ENCODE measurements at regions not wholly inside any gene's neighbourhood (a gene's known extent, or its start where the extent isn't known, plus 50 kb on each side); places are given as distances from the start of the nearest gene placed in this dataset.

DNA sequence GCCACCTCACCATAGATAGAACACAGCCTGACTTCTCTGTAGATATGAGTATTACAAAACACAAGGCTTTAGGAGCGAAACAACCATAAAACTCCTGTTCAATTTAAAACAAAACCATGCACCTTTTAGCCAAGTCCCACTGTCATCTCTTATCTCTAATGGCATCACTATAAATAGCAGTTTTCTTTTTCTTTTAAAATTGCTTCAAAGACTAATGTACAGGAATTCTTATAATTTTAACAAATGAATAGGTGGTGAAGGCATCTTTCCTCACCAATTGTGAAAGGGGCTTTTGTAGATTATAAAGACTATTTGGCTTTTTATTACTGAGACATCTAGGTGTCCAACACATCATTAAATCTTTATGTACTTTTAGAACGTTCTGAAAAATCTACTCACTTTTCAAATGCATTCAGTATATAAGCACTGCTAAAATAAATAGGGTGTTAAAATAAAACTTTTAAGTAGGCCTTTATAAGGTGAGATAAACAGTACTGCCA lies 205.7 kb upstream of the GRM3 start:
- TF ChIP-seq, protein P1, sequence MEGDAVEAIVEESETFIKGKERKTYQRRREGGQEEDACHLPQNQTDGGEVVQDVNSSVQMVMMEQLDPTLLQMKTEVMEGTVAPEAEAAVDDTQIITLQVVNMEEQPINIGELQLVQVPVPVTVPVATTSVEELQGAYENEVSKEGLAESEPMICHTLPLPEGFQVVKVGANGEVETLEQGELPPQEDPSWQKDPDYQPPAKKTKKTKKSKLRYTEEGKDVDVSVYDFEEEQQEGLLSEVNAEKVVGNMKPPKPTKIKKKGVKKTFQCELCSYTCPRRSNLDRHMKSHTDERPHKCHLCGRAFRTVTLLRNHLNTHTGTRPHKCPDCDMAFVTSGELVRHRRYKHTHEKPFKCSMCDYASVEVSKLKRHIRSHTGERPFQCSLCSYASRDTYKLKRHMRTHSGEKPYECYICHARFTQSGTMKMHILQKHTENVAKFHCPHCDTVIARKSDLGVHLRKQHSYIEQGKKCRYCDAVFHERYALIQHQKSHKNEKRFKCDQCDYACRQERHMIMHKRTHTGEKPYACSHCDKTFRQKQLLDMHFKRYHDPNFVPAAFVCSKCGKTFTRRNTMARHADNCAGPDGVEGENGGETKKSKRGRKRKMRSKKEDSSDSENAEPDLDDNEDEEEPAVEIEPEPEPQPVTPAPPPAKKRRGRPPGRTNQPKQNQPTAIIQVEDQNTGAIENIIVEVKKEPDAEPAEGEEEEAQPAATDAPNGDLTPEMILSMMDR (optimal IDR thresholded peaks at IDR 0.05 in 1 of 3, IDR thresholded peaks at IDR 0.05 in 1 of 3, conservative IDR thresholded peaks at IDR 0.05 in 1 of 3; ENCODE audit: extremely low read depth in 1 of 3, insufficient read depth in 2 of 3, low read length in 3 of 3) = no peak
- no peak for TF ChIP-seq EZH2 (IDR thresholded peaks at IDR 0.05; ENCODE audit: low read length)

All from keratinocyte (primary cell).